HepG2 (cell line): ENCODE measurements at regions not wholly inside any gene's neighbourhood (a gene's known extent, or its start where the extent isn't known, plus 50 kb on each side); places are given as distances from the start of the nearest gene placed in this dataset.

Experiments used
- ATAC-seq: fragments of 200-7000 bp; cut with Tn5 transposase; 3 replicates; pipeline ENCODE4 v1.9.1; 2020; ENCODE audit warnings: mild to moderate bottlenecking, moderate library complexity
- BruUV-seq: library from RNA; stranded (reverse); fragments of 400-500 nt; replicated peaks from 2 replicates; lab custom pipeline; 2021; lab: Mats Ljungman, UMichigan
- CTCF ChIA-PET: fragments of 300-600 bp; formaldehyde crosslinking; extraction: SDS; loops from one replicate; lab custom pipeline; 2021; ENCODE audit warnings: low total read pairs, inconsistent platforms, low intra/inter-chr PET ratio; lab: Yijun Ruan, JAX
- POLR2A ChIA-PET: fragments of 350-600 bp; sonication (Branson Sonifier 250); formaldehyde crosslinking; loops from one replicate; lab custom pipeline; 2020; ENCODE audit warnings: antibody characterized with exemption, inconsistent platforms; lab: Yijun Ruan, JAX
- DNase-seq: peaks from one replicate; pipeline ENCODE4 v3.0.0-alpha.2; 2015; ENCODE audit warnings: low spot score
- FAIRE-seq: peaks from 3 replicates; lab custom pipeline; 2011; peaks lifted over from hg19 to GRCh38; lab: Jason Lieb, UNC
- H2AFZ ChIP-seq: one replicate; pipeline ENCODE4 v1.6.1; 2011; ENCODE audit warnings: low read length, inconsistent platforms
- H3K27ac ChIP-seq: fragments of 300-600 bp; 3 replicates; pipeline ENCODE4 v1.8.0; 2011; ENCODE audit warnings: mixed run types, mild to moderate bottlenecking, mixed read lengths, low read length, inconsistent platforms; ENCODE audit not compliant: insufficient read depth; ENCODE audit errors: extremely low read length
- H3K27me3 ChIP-seq, 2 experiments: fragments of 200-600 bp in 1 of 2; 2 replicates in 1 of 2; 3 replicates in 1 of 2; pipeline versions ENCODE4 v1.6.0 to v1.8.0; 2011; ENCODE audit warnings: low read length in 2 of 2, mild to moderate bottlenecking in 2 of 2, moderate library complexity in 2 of 2, inconsistent platforms in 1 of 2; ENCODE audit not compliant: insufficient read depth in 2 of 2, control insufficient read depth in 1 of 2
- H3K36me3 ChIP-seq, 2 experiments: fragments of 200-600 bp in 1 of 2; replicated peaks in 1 of 2; 2 replicates in 1 of 2; 3 replicates in 1 of 2; pipeline versions ENCODE4 v1.5.1 to v1.8.0; 2011; ENCODE audit warnings: low read length in 2 of 2, inconsistent platforms in 1 of 2; ENCODE audit not compliant: insufficient read depth in 2 of 2, control insufficient read depth in 1 of 2
- H3K4me1 ChIP-seq: 2 replicates; pipeline ENCODE4 v1.5.1; 2012; ENCODE audit warnings: low read length, inconsistent platforms; ENCODE audit not compliant: insufficient read depth
- H3K4me2 ChIP-seq: 2 replicates; pipeline ENCODE4 v1.6.0; 2011; ENCODE audit warnings: low read depth, low read length, inconsistent platforms
- H3K4me3 ChIP-seq, 3 experiments: fragments of 200-600 bp in 1 of 3; sonication (generic), shearing (Covaris generic) in 1 of 3; replicated peaks in 1 of 3; 2 replicates each; pipeline ENCODE4 v1.5.1; 2011 to 2016; ENCODE audit warnings: low read length in 3 of 3, inconsistent platforms in 2 of 3, low read depth in 2 of 3, mild to moderate bottlenecking in 2 of 3, control low read depth in 1 of 3, mixed read lengths in 1 of 3; ENCODE audit not compliant: insufficient read depth in 1 of 3
- H3K79me2 ChIP-seq: one replicate; pipeline ENCODE4 v1.6.1; 2011; ENCODE audit warnings: low read length, inconsistent platforms; ENCODE audit not compliant: insufficient read depth
- H3K9ac ChIP-seq: 2 replicates; pipeline ENCODE4 v1.6.0; 2011; ENCODE audit warnings: mild to moderate bottlenecking, low read depth, low read length, inconsistent platforms; ENCODE audit not compliant: insufficient read depth
- H3K9me3 ChIP-seq: 2 replicates; pipeline ENCODE4 v1.5.1; 2012; ENCODE audit warnings: mild to moderate bottlenecking, low read length
- H4K20me1 ChIP-seq: 2 replicates; pipeline ENCODE4 v1.6.0; 2011; ENCODE audit warnings: inconsistent platforms, mild to moderate bottlenecking, low read length, moderate library complexity; ENCODE audit not compliant: insufficient read depth
- ATF6 ChIP-seq: sonication (generic); formaldehyde crosslinking; conservative IDR thresholded peaks from 2 replicates; pipeline ENCODE4 v1.4.0; 2020; ENCODE audit warnings: missing genetic modification reagents
- BRD4 ChIP-seq: sonication (generic); formaldehyde crosslinking; IDR thresholded peaks from 2 replicates; pipeline ENCODE4 v1.4.0; 2020; ENCODE audit warnings: missing genetic modification reagents
- JDP2 ChIP-seq: sonication (generic); formaldehyde crosslinking; IDR thresholded peaks from 2 replicates; pipeline ENCODE4 v1.8.1; 2022; ENCODE audit warnings: missing genetic modification reagents, borderline replicate concordance
- KAT7 ChIP-seq: IDR thresholded peaks from 2 replicates; pipeline ENCODE4 v1.6.1; 2018; ENCODE audit warnings: borderline replicate concordance, missing compliant biosample characterization
- MAFG ChIP-seq: sonication (generic); formaldehyde crosslinking; IDR thresholded peaks from 2 replicates; pipeline ENCODE4 v1.5.1; 2020; ENCODE audit warnings: mild to moderate bottlenecking, missing genetic modification reagents
- NR2C2 ChIP-seq: sonication (generic); formaldehyde crosslinking; IDR thresholded peaks from 2 replicates; pipeline ENCODE4 v1.4.0; 2020; ENCODE audit warnings: missing genetic modification reagents, mild to moderate bottlenecking, moderate library complexity, borderline replicate concordance
- NRL ChIP-seq: sonication (generic); formaldehyde crosslinking; IDR thresholded peaks from 2 replicates; pipeline ENCODE4 v1.5.0; 2020; ENCODE audit warnings: missing genetic modification reagents, mild to moderate bottlenecking, moderate library complexity, borderline replicate concordance
- PATZ1 ChIP-seq: sonication (generic); formaldehyde crosslinking; IDR thresholded peaks from 2 replicates; pipeline ENCODE4 v1.4.0; 2020; ENCODE audit warnings: missing genetic modification reagents
- RARA ChIP-seq: IDR thresholded peaks from 2 replicates; pipeline ENCODE4 v1.6.1; 2016; ENCODE audit warnings: missing genetic modification reagents, missing compliant biosample characterization
- RCOR2 ChIP-seq: IDR thresholded peaks from 2 replicates; pipeline ENCODE4 v1.6.1; 2016; ENCODE audit warnings: missing biosample characterization, missing genetic modification reagents
- SIX1 ChIP-seq: sonication (generic); formaldehyde crosslinking; IDR thresholded peaks from 2 replicates; pipeline ENCODE4 v1.4.0; 2020; ENCODE audit warnings: missing genetic modification reagents, borderline replicate concordance
- SNRNP70 ChIP-seq: fragments of 200-400 bp; formaldehyde crosslinking; IDR thresholded peaks from 2 replicates; pipeline ENCODE4 v1.6.1; 2017; ENCODE audit warnings: mild to moderate bottlenecking, low read depth, low read length, moderate library complexity
- SP2 ChIP-seq: sonication (generic); formaldehyde crosslinking; IDR thresholded peaks from 2 replicates; pipeline ENCODE4 v1.5.1; 2020; ENCODE audit warnings: mild to moderate bottlenecking, missing genetic modification reagents
- TEAD3 ChIP-seq: optimal IDR thresholded peaks from 2 replicates; pipeline ENCODE3; 2016; ENCODE audit warnings: borderline replicate concordance
- ZNF335 ChIP-seq: sonication (generic); formaldehyde crosslinking; IDR thresholded peaks from 2 replicates; pipeline ENCODE4 v1.4.0; 2020; ENCODE audit warnings: missing genetic modification reagents
- ZNF362 ChIP-seq: sonication (generic); formaldehyde crosslinking; IDR thresholded peaks from 2 replicates; pipeline ENCODE4 v1.4.0; 2020; ENCODE audit warnings: missing genetic modification reagents, mild to moderate bottlenecking, borderline replicate concordance
- WGBS: methylation state at CpG from one replicate; pipeline ENCODE4 v1.1.6; 2017; ENCODE audit warnings: low lambda C conversion rate; 5-methylcytosine and 5-hydroxymethylcytosine counted together
- in situ Hi-C: cut with HindIII; loops from 2 replicates; pipeline ENCODE4 v1.10.0; 2017; ENCODE audit warnings: low pct_unique_long_range_greater_than_20kb; ENCODE audit not compliant: extremely low pct_ligation_motif_present
- intact Hi-C: fragments of 100-400 bp; cut with micrococcal nuclease; formaldehyde crosslinking; loops from one replicate; pipeline ENCODE4 v1.10.0; 2022; ENCODE audit not compliant: unreplicated experiment

GRCh38 chr11:11035331-11035730 is 177.5 kb upstream of the ZBED5 start:
- Histone ChIP-seq H3K27me3 (peaks cover 2 to 5% of the 10 kb centered on the region in 2 experiments; a peak in 4 of 5 replicates), H3K4me3 (no peak overlapping the region), H3K9ac (no peak overlapping the region), H3K27ac (no peak overlapping the region), H4K20me1 (no peaks in the 10 kb centered on the region), H3K79me2 (no peaks in the 10 kb centered on the region), H2AFZ (no peak overlapping the region), H3K36me3 (no peaks in the 10 kb centered on the region), H3K9me3 (no peaks in the 10 kb centered on the region), H3K4me2 (no peak overlapping the region), H3K4me1 (no peaks in the 10 kb centered on the region)
- in situ Hi-C loops: no loop called here
- intact Hi-C loops: no loop called here
- no CpG with 5 or more reads among the region's 1 CpG for WGBS
- CTCF ChIA-PET: no interaction called here
- BruUV-seq: no TSS peak
- POLR2A ChIA-PET: no interaction called here
- DNase-seq: no peak
- TF ChIP-seq NRL (CRISPR knock-in tag): no peak
- TF ChIP-seq SIX1: no peak
- no peak for TF ChIP-seq ZNF335 (CRISPR knock-in tag)
- TF ChIP-seq RARA: no peak
- no peak for TF ChIP-seq SP2 (CRISPR knock-in tag)
- TF ChIP-seq JDP2 (CRISPR knock-in tag): no peak
- no peak for TF ChIP-seq ATF6
- TF ChIP-seq BRD4 (CRISPR knock-in tag): no peak
- ATAC-seq: no peak
- no peak for FAIRE-seq

GRCh38 chr11:11034476-11034875 is 176.6 kb upstream of the ZBED5 start:
- CTCF ChIA-PET: no interaction called here
- DNase-seq: no peak
- H3K9me3 ChIP-seq: no peaks in the 10 kb centered on the region
- no peak overlapping the region for H2AFZ ChIP-seq
- POLR2A ChIA-PET: no interaction called here
- no peaks in the 10 kb centered on the region for H3K4me1 ChIP-seq
- no peaks in the 10 kb centered on the region for H3K79me2 ChIP-seq
- no peak for ATAC-seq
- peaks cover 2 to 5% of the 10 kb centered on the region in 2 experiments; a peak in 4 of 5 replicates for H3K27me3 ChIP-seq
- H3K4me3 ChIP-seq: no peak overlapping the region
- BruUV-seq: no TSS peak
- no peak overlapping the region for H3K27ac ChIP-seq
- H4K20me1 ChIP-seq: no peaks in the 10 kb centered on the region
- intact Hi-C loops: no loop called here
- FAIRE-seq: no peak
- 30% methylated on average over 5 of the region's 5 CpGs for WGBS
- H3K36me3 ChIP-seq: no peaks in the 10 kb centered on the region
- H3K9ac ChIP-seq: no peak overlapping the region
- in situ Hi-C loops: no loop called here
- H3K4me2 ChIP-seq: no peak overlapping the region
- TF ChIP-seq PATZ1 (CRISPR knock-in tag) (no peak), ZNF362 (CRISPR knock-in tag) (no peak), NR2C2 (CRISPR knock-in tag) (no peak), MAFG (no peak), KAT7 (CRISPR knock-in tag) (no peak), RCOR2 (CRISPR knock-in tag) (no peak), SNRNP70 (no peak), TEAD3 (no peak)
